HTR-8/SVneo (cell line): ENCODE measurements at regions not wholly inside any gene's neighbourhood (a gene's known extent, or its start where the extent isn't known, plus 50 kb on each side); places are given as distances from the start of the nearest gene placed in this dataset.
A peak's percentile ranks its signal among the peaks of the same experiment; 100 is the strongest.

ENCODE experiments used
- DNase-seq: peaks from one replicate; pipeline ENCODE4 v3.0.0; 2011; ENCODE audit warnings: low spot score, mixed read lengths; ENCODE audit not compliant: insufficient read length
- FAIRE-seq: peaks from 2 replicates; lab custom pipeline; 2011; peaks lifted over from hg19 to GRCh38; lab: Jason Lieb, UNC

GRCh38 chr7:46191776-46192175, 270.7 kb upstream of the IGFBP3 start:
- FAIRE-seq: peak; percentile 52
- no peak for DNase-seq

DNA sequence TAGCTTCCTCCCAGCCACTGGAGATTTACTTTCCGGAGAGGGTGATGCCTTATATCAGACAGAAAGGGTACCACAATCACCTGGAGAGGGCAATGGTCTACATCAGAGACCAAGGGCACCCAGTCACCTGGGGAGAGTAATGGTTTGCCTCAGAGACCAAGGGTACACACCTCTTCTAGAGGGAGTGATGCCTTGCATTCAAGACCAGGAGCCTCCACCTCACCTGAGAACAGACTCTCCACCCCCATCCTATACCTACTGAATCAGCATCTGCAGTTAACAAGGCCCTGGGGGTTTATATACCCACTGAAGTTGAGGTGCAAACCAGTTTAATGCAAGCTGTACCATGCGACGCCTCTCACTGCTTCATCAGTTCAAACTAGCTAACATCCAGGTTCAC, 270.2 kb upstream of the IGFBP3 start:
- FAIRE-seq: no peak
- no peak for DNase-seq

- FAIRE-seq: peak; percentile 36
- no peak for DNase-seq
Measured at GRCh38 chr7:46189255-46189790, 268.3 kb upstream of the IGFBP3 start.

GRCh38 chr7:46186131-46186530, 265.1 kb upstream of the IGFBP3 start:
- DNase-seq (no peak), FAIRE-seq (no peak)

DNA sequence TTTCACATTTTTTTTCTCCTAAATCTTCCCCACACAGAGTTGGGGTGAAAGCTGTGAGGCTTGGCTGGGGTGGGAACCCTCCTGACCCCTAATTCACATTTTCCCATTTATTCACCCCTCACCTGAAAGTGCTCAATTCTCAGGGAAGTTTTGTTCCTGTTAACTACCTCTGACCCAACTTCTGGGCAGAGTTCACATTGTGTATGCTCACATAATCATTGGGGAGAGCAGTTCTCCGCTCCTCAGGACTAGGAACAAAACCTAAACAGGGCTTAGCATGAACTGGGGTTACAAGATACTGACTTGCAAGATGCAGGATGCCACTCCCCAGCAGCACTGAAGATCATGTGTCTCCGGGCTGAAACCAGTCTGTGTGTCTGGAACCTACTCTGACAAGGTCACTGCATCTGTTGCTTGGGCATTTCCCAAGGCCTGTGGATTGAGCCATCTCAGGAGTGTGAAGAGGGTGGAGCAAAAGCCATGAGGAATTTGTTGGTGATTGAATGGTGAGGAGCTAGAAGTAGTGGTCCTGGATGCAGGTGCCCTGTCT, 258.1 kb upstream of the IGFBP3 start:
- no peak for FAIRE-seq
- no peak for DNase-seq

DNA sequence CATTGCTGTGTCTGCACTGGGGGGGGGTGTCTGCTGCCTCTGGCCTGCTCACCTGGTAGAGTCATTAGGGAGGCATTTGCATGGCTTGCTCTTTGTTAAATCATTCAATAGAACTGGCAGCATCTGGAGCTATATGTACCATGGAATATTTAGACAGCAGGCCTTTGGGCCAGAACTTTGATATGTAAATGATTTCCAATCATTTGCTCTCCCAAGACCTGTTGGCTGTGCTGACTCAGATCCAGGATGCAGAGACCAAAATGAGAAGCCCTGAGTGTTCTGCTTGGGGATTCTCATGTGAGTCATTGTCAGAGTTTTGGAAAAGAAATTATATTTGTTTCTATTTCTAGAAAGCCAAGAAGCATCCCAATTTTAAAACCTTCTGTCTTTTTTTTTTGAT, 257.6 kb upstream of the IGFBP3 start:
- FAIRE-seq: no peak
- no peak for DNase-seq

GRCh38 chr7:46177821-46178220, 256.7 kb upstream of the IGFBP3 start:
- FAIRE-seq (no peak), DNase-seq (no peak)

- DNase-seq (no peak), FAIRE-seq (no peak)
Measured at GRCh38 chr7:46175221-46175620, 254.1 kb upstream of the IGFBP3 start.

GRCh38 chr7:46174196-46174580, 253.1 kb upstream of the IGFBP3 start:
- DNase-seq: no peak
- no peak for FAIRE-seq

- DNase-seq (no peak), FAIRE-seq (no peak)
Measured at GRCh38 chr7:46173476-46174195, 252.6 kb upstream of the IGFBP3 start.

GRCh38 chr7:46170792-46171191, 249.7 kb upstream of the IGFBP3 start:
- DNase-seq (no peak), FAIRE-seq (no peak)

DNA sequence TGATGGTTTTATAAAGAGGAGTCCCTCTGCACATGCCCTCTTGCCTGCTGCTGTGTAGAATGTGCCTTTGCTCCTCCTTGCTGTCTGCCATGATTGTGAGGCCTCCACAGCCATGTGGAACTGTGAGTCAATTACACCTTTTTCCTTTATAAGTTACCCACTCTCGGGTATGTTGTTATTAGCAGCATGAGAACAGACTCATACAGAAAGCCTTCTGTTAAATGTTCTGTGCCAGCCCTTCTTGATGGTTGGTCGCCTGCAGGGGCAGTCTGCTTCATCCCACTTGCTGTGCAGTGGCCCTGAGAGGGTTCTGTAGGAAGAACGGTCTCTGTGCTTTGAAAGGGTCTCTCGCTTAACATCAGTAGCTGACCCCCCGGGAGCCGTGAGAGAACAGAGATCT, 248.9 kb upstream of the IGFBP3 start:
- FAIRE-seq: no peak

GRCh38 chr7:46169384-46169755, 248.3 kb upstream of the IGFBP3 start:
- FAIRE-seq (no peak), DNase-seq (no peak)

More for the DNA sequence above, 248.9 kb upstream of the IGFBP3 start:
- no peak for DNase-seq

- FAIRE-seq: no peak
- no peak for DNase-seq
Measured at GRCh38 chr7:46168671-46169383, 247.8 kb upstream of the IGFBP3 start.

DNA sequence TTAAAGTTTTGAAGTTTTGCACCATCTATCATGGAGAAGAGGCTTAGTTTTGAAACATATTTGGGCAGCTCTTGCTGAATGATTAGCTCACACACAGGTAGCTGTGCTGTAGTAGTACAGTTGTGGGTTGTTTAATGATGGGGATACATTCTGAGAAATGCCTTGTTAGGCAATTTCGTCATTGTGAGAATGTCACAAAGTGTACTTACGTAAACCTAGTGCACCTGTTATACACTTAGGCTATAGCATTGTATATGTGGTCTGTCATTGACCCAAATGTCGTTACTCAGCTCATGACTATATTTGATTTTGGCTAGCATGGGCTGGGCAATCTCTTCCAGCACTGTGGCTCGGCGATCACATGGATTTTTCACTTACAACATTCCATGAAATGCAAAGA, 247.2 kb upstream of the IGFBP3 start:
- DNase-seq (no peak), FAIRE-seq (peak; percentile 57)

DNA sequence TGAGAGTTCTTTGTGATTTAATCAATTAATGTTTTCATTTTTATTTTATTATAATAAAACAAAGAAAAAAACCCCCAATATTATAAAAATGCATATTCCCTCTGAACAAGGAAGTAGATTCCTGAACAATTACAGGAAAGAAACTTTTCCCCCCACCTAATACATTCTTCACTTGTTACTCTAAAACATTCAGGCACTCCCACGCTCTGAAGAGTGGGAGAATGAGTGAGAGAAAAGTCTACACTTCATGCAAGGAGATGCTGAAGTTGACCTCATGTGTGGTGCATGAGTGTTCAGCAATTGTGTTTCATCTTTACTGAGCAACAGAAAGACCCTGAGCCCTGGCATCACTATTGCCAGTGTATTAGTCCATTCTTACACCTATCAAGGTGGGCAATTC, 244.2 kb upstream of the IGFBP3 start:
- FAIRE-seq (peak; percentile 9), DNase-seq (no peak)

- no peak for FAIRE-seq
Measured at GRCh38 chr7:46164629-46165028, 243.6 kb upstream of the IGFBP3 start.

DNA sequence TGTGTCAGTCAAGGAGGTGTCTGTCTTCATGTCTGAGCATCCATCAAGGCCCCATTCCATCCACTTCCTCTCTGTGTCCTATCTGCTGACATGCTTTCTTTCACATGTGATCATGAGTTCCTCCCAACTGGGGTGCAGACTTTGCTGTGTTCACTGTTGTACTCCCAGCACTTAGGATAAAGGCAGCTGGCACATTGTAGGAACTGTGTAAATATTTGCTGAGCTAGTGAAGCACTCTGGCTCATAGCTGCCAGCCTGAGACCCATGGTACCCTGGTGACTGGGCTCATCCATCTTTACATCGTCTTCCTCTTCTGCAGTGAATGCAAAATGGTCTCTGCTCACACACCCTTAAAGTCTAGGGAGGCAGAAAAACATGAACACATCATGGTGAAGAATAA, 242.2 kb upstream of the IGFBP3 start:
- DNase-seq (no peak), FAIRE-seq (no peak)

More at GRCh38 chr7:46164629-46165028, 243.6 kb upstream of the IGFBP3 start:
- DNase-seq: no peak

GRCh38 chr7:46162609-46163008, 241.5 kb upstream of the IGFBP3 start:
- DNase-seq (no peak), FAIRE-seq (no peak)

DNA sequence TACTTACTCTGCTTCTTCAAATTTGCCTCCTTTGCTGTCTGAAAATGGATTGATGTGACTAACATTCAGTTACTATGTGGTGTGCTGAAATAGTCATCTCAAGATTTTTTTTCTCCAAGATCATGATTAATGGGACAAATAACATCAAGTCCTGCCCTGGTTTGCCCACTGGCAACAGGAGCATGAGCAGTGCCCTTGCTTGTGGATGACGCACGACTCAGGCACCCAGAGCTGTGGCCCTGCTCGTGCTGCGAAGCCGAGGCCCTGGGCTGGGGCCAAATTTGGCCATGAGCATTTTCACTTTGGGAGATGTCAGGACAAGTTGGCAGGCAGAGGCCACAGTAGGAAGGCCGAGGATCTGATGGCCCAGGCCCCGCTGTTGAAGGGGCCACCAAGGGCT, 239.8 kb upstream of the IGFBP3 start:
- FAIRE-seq (peak; percentile 95), DNase-seq (peak; percentile 89)

- DNase-seq (no peak), FAIRE-seq (no peak)
Measured at GRCh38 chr7:46157931-46158330, 236.9 kb upstream of the IGFBP3 start.
